PFSK-1 (cell line): ENCODE measurements at regions not wholly inside any gene's neighbourhood (a gene's known extent, or its start where the extent isn't known, plus 50 kb on each side); places are given as distances from the start of the nearest gene placed in this dataset.

Experiments used
- TAF1 ChIP-seq: IDR thresholded peaks from 2 replicates; pipeline ENCODE4 v1.6.1; 2012; ENCODE audit warnings: low read length, control low read depth, borderline replicate concordance; ENCODE audit not compliant: insufficient read depth
- TF ChIP-seq, protein P1 (sequence below), 2 experiments: IDR thresholded peaks; 2 replicates each; pipeline versions ENCODE4 v1.6.1 to v1.8.0; 2011 to 2012; ENCODE audit warnings: low read depth in 2 of 2, low read length in 2 of 2, control low read depth in 1 of 2, inconsistent platforms in 1 of 2, mild to moderate bottlenecking in 1 of 2, moderate library complexity in 1 of 2; ENCODE audit not compliant: insufficient read depth in 1 of 2

DNA sequence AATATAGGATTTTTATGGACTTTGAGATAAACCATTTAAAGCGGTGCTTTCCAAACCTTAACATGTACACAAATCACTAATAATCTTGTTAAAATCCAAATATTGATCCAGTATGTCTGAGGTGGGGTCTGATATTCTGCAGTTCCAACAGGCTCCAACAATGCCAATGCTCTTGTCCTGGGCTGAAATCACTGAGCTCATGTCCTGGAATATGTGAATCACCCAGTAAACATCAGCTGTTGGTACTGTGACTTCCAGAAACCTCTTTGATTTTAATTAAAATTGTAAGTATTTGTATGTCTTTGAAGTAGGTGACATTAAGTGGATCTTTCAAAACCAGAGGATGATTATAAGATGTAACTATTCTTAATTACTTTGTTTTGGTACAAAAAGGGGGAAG is 52.8 kb upstream of the CAST start:
- TF ChIP-seq, protein P1, sequence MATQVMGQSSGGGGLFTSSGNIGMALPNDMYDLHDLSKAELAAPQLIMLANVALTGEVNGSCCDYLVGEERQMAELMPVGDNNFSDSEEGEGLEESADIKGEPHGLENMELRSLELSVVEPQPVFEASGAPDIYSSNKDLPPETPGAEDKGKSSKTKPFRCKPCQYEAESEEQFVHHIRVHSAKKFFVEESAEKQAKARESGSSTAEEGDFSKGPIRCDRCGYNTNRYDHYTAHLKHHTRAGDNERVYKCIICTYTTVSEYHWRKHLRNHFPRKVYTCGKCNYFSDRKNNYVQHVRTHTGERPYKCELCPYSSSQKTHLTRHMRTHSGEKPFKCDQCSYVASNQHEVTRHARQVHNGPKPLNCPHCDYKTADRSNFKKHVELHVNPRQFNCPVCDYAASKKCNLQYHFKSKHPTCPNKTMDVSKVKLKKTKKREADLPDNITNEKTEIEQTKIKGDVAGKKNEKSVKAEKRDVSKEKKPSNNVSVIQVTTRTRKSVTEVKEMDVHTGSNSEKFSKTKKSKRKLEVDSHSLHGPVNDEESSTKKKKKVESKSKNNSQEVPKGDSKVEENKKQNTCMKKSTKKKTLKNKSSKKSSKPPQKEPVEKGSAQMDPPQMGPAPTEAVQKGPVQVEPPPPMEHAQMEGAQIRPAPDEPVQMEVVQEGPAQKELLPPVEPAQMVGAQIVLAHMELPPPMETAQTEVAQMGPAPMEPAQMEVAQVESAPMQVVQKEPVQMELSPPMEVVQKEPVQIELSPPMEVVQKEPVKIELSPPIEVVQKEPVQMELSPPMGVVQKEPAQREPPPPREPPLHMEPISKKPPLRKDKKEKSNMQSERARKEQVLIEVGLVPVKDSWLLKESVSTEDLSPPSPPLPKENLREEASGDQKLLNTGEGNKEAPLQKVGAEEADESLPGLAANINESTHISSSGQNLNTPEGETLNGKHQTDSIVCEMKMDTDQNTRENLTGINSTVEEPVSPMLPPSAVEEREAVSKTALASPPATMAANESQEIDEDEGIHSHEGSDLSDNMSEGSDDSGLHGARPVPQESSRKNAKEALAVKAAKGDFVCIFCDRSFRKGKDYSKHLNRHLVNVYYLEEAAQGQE (IDR thresholded peaks at IDR 0.05; ENCODE audit: insufficient read depth in 1 of 2, low read depth in 2 of 2, low read length in 2 of 2) = no peak
- TF ChIP-seq TAF1 = no peak
